Dermis blood vessel endothelial cell (primary cell): ENCODE measurements at regions not wholly inside any gene's neighbourhood (a gene's known extent, or its start where the extent isn't known, plus 50 kb on each side); places are given as distances from the start of the nearest gene placed in this dataset.
"Not testable (repeated sequence)": the region's sequence is repeated elsewhere in the genome, so short reads cannot be mapped to it uniquely, and the experiment has no call there.

ENCODE experiments used
- DNase-seq: peaks from one replicate; pipeline ENCODE4 v3.0.0; 2010

DNA sequence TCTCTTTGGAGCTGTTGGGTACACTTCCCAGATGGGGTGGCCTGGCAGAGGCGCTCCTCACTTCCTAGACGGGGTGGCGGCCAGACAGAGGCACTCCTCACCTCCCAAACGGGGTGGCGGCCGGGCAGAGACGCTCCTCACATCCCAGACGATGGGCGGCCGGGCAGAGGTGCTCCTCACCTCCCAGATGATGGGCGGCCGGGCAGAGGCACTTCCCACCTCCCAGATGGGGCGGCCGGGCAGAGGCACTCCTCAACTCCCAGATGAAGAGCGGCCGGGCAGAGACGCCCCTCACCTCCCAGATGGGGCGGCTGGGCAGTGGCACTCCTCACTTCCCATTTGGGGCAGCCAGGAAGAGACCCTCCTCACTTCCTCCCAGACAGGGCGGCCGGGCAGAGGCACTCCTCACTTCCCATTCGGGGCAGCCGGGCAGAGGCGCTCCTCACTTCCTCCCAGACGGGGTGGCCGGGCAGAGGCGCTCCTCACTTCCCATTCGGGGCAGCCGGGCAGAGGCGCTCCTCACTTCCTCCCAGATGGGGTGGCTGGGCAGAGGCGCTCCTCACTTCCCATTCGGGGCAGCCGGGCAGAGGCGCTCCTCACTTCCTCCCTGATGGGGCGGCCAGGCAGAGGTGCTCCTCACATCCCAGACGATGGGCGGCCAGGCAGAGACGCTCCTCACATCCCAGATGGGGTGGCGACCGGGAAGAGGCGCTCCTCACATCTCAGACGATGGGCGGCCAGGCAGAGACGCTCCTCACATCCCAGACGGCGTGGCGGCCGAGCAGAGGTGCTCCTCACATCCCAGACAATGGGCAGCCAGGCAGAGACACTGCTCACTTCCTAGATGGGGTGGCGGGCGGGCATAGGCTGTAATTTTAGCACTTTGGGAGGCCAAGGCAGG, 105.3 kb downstream of the ERMARD start:
- not testable (repeated sequence) for DNase-seq

DNA sequence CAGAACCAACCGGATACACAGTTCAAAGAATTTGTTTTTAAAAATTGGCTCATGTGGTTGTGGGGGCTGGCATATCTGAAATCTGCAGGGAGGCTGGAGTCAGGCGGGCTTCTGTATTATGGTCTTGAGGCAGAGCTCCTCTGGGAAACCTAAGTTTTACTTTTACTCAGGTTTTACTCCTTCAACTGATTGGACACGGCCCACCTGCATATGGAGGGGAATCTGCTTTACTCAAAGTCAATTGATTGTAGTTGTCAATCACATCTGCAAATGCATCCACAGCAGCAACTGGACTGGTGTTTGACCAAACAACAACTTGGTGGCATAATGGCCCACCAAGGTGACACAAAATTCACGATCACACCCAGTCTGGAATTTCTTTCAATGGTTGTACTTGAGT, 103.4 kb downstream of the ERMARD start:
- no peak for DNase-seq

- no peak for DNase-seq
Observed at GRCh38 chr6:169854083-169854725, 102.8 kb downstream of the ERMARD start.

GRCh38 chr6:169853196-169854082, 102.0 kb downstream of the ERMARD start:
- DNase-seq: no peak

DNA sequence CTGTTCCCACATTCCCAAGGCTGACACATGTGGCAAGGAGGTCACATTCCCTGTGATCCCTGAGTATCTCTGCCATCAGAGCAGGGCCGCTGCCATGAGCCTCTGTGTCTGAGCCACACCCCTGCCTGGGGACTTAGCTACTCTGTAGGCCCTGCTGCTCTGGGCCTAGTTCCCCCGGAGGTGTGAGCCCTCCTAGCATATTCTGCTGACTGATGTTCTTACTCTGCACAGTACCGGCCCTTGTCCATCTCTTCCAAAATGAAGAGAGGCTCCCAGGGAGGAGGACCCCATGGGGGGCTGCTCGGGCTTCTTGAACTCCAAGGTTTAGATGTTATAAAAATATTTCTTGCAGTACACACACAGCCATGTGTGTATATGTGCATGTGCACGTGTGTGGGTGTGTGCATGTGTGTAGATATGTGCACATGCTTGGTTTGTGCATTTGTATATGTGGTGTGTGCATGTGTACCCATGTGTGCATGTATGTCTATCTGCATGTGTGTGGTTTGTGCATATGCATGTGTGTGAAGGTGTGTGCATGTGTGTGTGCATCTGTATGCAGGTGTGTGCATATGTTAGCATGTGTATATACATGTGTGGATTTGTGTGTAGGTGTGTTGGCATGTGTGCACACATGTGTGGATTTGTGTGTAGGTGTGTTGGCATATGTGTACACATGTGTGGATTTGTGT, 101.2 kb downstream of the ERMARD start:
- DNase-seq: no peak

GRCh38 chr6:169851641-169852503, 100.5 kb downstream of the ERMARD start:
- peak; percentile 96 for DNase-seq

DNA sequence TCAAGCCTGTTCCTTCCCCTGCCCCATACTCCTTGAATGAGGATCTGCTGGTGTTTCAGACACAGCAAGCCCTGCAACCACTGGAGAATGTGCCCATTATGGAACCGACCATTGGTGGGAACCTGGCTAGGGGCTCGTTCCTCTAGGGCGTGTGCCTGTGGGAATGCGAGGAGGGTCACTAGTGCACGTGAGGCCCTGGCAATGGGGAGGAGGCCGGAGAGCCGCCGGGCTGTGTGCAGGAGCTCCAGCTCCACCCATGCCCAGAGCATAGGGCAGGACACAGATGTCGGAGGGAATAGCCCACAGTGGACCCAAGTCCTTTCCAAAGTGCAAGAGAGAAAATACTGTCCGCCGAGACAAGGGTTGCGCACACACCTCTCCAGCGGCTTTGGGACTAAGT, 99.3 kb downstream of the ERMARD start:
- no peak for DNase-seq

DNA sequence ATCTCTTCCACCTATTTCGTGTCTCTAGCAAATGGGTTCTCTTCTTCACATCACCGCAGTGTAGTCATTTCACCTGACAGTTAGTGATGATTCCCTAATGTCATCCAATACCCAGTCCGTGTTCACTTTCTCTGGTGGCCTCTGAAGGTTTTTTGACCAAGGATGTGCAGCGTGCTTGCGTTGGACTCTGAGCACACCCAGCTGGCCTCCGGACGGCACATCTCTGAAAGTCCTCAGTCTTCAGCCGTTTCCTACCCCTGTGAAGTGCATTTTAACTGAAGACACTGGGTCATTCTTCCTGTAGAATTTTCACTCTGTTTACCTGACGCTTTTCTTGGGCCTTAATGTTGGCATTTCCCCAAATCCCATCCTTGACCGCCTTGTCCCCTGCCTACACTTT, 98.7 kb downstream of the ERMARD start:
- DNase-seq: no peak

- no peak for DNase-seq
Observed at GRCh38 chr6:169849396-169849795, 98.0 kb downstream of the ERMARD start.

- DNase-seq: no peak
Observed at GRCh38 chr6:169848946-169849345, 97.5 kb downstream of the ERMARD start.

DNA sequence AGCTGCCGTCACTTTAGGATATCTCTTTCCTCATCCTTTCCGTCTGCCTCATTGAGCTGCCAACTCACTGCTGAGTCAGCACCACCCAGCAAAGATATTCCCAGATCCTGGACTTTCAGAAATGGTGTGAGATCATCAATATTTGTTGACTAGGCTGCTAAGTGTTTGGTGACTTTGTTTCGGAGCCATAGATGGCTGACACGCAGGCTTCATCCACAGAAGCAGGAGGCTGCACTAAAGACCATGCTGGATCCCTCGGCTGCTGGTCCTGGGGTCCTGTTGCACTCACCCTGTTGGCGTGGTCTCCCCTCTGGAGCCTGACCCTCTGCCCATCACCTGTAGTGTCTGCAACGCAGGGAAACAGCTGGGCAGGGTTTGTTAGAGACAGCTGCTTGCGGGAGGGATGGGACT, 96.5 kb downstream of the ERMARD start:
- no peak for DNase-seq

GRCh38 chr6:169847141-169847674, 95.8 kb downstream of the ERMARD start:
- DNase-seq: no peak

DNA sequence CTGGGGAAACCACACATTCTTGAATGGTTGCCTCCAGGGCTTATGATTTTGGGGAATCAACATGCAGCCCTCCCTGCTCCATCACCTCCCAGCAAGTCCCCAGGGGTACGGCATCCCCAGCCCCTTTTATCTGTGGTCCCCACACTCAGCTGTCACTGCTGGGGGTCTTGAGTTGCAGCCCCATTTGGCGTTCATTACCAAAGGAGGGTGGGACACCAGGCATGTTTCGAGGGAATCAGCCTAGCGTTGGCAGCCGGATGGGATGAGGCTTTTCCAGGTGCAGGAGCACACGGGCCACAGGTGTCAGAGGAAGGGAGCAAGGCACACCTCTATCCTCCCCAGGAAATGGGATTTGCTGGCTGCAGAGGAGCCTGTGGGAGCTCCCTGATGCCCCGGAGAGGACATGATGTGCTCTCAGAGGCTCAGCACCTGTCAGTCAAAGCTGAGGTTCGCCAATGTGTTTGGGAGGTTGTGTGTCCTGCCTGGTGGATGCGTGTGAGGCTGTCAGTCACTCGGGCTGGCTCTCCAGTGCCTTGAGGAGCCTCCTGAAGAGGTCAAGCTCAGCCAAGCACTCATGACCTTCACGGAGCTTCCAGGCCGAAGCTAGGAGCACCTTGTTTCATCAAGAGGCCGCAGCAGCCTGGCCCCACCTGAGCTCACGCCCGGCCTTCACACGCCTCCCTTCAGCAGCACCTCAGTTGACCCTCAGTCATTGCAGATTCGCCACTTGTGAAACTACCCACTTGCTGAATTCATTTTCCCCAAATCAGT, 95.0 kb downstream of the ERMARD start:
- no peak for DNase-seq

GRCh38 chr6:169845426-169846285, 94.2 kb downstream of the ERMARD start:
- no peak for DNase-seq

DNA sequence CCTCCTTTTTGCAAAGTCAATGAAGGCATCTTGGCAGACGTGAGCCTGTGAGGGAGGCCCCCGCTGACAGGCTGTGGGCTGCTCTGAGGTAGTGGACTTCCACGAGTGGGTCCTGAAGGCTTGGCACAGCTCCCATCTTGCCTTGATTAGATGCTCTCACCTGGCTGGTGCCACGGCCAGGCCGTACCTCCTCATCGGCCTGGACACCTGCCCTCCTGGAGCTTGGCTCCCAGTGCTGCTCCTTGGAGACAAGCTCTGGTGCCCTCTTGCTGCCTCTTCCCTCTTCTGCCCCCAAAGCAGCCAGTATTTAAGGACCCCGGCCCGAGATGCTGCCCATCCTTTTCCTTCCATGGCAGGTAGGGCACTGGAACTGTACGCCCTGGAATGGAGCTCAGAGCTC, 93.5 kb downstream of the ERMARD start:
- no peak for DNase-seq

- DNase-seq: no peak
Observed at GRCh38 chr6:169843991-169844390, 92.6 kb downstream of the ERMARD start.

DNA sequence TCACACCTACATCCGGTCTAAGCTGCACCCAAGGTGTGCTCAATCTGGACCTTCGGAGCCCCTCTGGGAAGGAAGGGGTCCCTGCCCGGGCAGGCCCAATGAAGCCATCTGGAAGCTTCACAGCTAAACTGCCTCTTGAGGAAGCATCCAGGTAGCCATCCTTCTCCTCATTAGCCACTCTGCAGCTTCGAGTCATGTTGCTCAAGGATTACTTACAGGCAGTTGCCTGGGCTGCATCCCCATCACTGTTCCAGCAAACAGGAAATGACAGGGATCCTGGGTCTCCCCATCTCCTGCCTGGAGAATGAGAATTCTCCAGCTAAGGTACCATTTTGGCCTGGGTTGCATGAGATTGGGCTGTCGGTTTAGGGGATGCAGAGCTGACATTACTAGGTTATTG, 91.7 kb downstream of the ERMARD start:
- DNase-seq: no peak

- DNase-seq: no peak
Observed at GRCh38 chr6:169841907-169842606, 90.6 kb downstream of the ERMARD start.

GRCh38 chr6:169841251-169841650, 89.8 kb downstream of the ERMARD start:
- no peak for DNase-seq
